Osteocyte (in vitro differentiated cells): ENCODE measurements at regions not wholly inside any gene's neighbourhood (a gene's known extent, or its start where the extent isn't known, plus 50 kb on each side); places are given as distances from the start of the nearest gene placed in this dataset.

Experiments used
- DNase-seq: peaks from one replicate; pipeline ENCODE4 v3.0.0; 2021; ENCODE audit warnings: mixed read lengths; ENCODE audit not compliant: unreplicated experiment; ENCODE audit errors: extremely low spot score
- H3K27ac Mint-ChIP-seq: one replicate; pipeline ENCODE4 v1.8.0; 2021; ENCODE audit warnings: mild to moderate bottlenecking, mixed read lengths; ENCODE audit not compliant: unreplicated experiment
- H3K27me3 Mint-ChIP-seq: one replicate; pipeline ENCODE4 v1.8.0; 2021; ENCODE audit warnings: mixed read lengths; ENCODE audit not compliant: unreplicated experiment
- H3K36me3 Mint-ChIP-seq: one replicate; pipeline ENCODE4 v1.8.0; 2021; ENCODE audit warnings: mixed read lengths; ENCODE audit not compliant: unreplicated experiment
- H3K4me1 Mint-ChIP-seq: one replicate; pipeline ENCODE4 v1.8.0; 2021; ENCODE audit warnings: mixed read lengths; ENCODE audit not compliant: unreplicated experiment
- H3K4me3 Mint-ChIP-seq: one replicate; pipeline ENCODE4 v1.8.0; 2021; ENCODE audit warnings: mild to moderate bottlenecking, moderate library complexity, mixed read lengths; ENCODE audit not compliant: unreplicated experiment
- H3K9me3 Mint-ChIP-seq: one replicate; pipeline ENCODE4 v1.8.0; 2021; ENCODE audit warnings: mixed read lengths; ENCODE audit not compliant: unreplicated experiment
- CTCF ChIP-seq: fragments of 200-600 bp; sonication (generic); IDR thresholded peaks from 2 replicates; pipeline ENCODE4 v1.5.0; 2021; ENCODE audit warnings: antibody characterized with exemption, mild to moderate bottlenecking, moderate library complexity

GRCh38 chr22:34294986-34295385 is 374.7 kb upstream of the LARGE1 start:
- Mint-ChIP-seq H3K9me3 (peaks cover 9% of the 10 kb centered on the region), H3K4me3 (no peak overlapping the region), H3K27me3 (no peaks in the 10 kb centered on the region), H3K36me3 (no peaks in the 10 kb centered on the region), H3K27ac (no peak overlapping the region), H3K4me1 (no peaks in the 10 kb centered on the region)
- TF ChIP-seq CTCF = no peak
- DNase-seq = no peak

GRCh38 chr22:34296461-34296860 is 376.2 kb upstream of the LARGE1 start:
- TF ChIP-seq CTCF = no peak
- H3K36me3 Mint-ChIP-seq = no peaks in the 10 kb centered on the region
- no peak for DNase-seq
- H3K9me3 Mint-ChIP-seq = peaks cover 8% of the 10 kb centered on the region
- H3K27ac Mint-ChIP-seq = no peak overlapping the region
- no peaks in the 10 kb centered on the region for H3K4me1 Mint-ChIP-seq
- no peak overlapping the region for H3K4me3 Mint-ChIP-seq
- no peaks in the 10 kb centered on the region for H3K27me3 Mint-ChIP-seq

- no peak for DNase-seq
- H3K9me3 Mint-ChIP-seq = peaks cover 8% of the 10 kb centered on the region
- H3K27ac Mint-ChIP-seq = no peak overlapping the region
- no peak for TF ChIP-seq CTCF
- no peaks in the 10 kb centered on the region for H3K27me3 Mint-ChIP-seq
- no peaks in the 10 kb centered on the region for H3K4me1 Mint-ChIP-seq
- H3K4me3 Mint-ChIP-seq = no peak overlapping the region
- H3K36me3 Mint-ChIP-seq = no peaks in the 10 kb centered on the region
Observed at GRCh38 chr22:34297536-34298120, 377.4 kb upstream of the LARGE1 start.

GRCh38 chr22:34299496-34299895 is 379.2 kb upstream of the LARGE1 start:
- Mint-ChIP-seq H3K36me3 (no peaks in the 10 kb centered on the region), H3K4me3 (no peak overlapping the region), H3K9me3 (peaks cover 4% of the 10 kb centered on the region), H3K27me3 (no peaks in the 10 kb centered on the region), H3K4me1 (no peaks in the 10 kb centered on the region), H3K27ac (no peak overlapping the region)
- no peak for DNase-seq
- TF ChIP-seq CTCF = no peak

GRCh38 chr22:34301569-34301968 is 381.3 kb upstream of the LARGE1 start:
- no peak overlapping the region for H3K4me3 Mint-ChIP-seq
- no peak overlapping the region for H3K27ac Mint-ChIP-seq
- H3K36me3 Mint-ChIP-seq = no peaks in the 10 kb centered on the region
- H3K9me3 Mint-ChIP-seq = peaks cover 5% of the 10 kb centered on the region
- DNase-seq = no peak
- TF ChIP-seq CTCF = no peak
- H3K4me1 Mint-ChIP-seq = no peaks in the 10 kb centered on the region
- no peaks in the 10 kb centered on the region for H3K27me3 Mint-ChIP-seq
